HG03097 (cell line): ENCODE measurements at regions not wholly inside any gene's neighbourhood (a gene's known extent, or its start where the extent isn't known, plus 50 kb on each side); places are given as distances from the start of the nearest gene placed in this dataset.
"Not testable (repeated sequence)": the region's sequence is repeated elsewhere in the genome, so short reads cannot be mapped to it uniquely, and the experiment has no call there.

ENCODE experiments used
- ATAC-seq: cut with Tn5 transposase; IDR thresholded peaks from one replicate; pipeline ENCODE4 v1.9.1; 2021; ENCODE audit not compliant: unreplicated experiment, low FRiP score

DNA sequence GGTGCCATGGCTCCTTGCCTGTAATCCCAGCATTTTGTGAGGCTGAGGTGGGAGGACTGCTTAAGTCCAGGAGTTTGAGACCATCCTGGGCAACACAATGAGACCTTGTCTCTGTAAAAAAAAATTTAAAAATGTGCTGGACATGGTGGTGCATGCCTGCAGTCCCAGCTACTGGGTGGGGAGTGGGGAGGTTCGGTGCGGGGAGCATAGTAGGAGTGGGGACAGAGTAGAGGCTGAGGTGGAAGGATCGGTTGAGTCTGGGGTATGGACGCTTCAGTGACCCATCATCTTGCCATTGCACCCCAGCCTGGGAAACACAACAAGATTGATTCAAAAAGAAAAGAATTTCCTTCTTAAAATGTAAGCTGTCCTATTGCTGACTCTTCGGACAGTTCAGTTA lies 1490.0 kb upstream of the GBE1 start:
- ATAC-seq = no peak

DNA sequence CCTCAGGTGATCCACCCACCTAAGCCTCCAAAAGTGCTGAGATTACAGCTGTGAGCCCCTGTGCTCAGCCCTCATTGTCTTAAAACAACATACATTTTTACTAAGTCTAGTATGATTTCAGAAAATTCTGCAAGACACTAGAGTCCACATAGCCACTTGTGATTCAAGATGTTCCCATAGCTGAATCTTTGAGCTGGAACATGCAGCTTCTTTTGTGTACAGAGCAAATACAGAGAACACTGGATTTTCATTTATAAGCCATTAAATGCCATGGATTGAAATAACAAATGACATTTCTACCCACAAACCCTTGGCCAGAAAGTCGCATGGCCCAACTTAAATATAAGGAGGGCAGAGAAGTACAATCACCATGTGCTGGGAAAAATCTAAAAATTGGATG lies 1489.2 kb upstream of the GBE1 start:
- no peak for ATAC-seq

DNA sequence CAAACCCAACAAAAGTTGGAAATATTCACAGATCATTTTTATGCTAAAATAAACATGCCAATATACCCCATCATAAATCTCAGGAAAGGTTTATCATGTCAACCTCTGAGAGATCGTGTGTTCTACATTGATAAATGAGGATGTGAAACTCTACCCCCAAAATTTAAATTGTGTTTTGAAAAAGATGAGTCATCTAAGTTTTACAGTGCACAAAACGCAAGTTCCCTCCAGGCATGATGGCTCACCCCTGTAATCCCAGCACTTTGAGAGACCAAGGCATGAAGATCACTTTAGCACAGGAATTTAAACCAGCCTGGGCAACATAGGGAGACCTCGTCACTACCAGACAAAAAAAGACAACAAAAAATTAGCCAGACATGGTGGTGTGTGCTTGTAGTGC lies 1487.0 kb upstream of the GBE1 start:
- no peak for ATAC-seq

DNA sequence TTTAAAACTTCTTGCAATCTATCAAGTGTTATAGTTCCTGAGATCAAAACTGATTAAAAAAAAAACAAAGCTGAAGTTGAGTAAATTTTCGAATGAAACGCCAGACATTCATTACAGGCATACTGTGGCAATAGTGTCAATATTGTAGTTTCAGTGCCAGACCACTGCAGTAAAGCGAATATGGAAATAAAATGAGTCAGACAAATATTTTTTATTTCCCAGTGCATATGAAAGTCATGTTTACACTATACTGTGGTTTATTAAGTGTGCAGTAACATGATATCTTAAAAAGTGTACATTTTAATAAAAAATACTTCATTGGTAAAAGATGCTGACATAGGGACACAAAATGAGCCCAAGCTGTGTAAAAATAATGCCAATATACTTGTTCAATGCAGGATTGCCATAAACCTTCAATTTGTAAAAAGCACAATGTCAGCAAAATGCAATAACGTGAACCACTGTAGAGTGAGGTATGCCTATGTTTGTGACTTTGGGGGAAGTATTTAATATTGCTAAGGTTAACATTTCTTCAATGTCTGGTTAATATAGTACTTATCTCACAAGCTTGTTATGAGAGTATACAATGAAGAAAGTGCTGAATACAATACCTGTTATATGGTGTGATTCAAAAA lies 1473.9 kb upstream of the GBE1 start:
- no peak for ATAC-seq

DNA sequence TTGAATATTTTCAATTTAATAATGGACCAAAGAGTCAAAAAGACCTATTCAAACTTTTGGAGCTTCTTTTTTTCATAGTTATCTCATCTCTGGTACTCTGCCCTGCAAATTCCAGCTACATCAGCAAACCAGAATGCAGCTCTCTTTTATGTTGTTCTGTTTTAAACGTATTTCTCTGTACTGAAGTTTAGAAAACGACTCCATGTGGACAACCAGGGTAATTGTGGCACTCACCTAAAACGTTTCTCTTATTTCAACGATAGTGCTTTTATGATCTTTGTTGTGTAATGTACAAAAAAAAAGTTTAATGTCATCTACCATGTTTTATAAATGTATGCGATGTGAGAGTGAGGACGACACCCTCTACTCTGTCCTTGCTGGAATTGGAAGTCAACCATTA lies 1472.3 kb upstream of the GBE1 start:
- ATAC-seq = no peak

DNA sequence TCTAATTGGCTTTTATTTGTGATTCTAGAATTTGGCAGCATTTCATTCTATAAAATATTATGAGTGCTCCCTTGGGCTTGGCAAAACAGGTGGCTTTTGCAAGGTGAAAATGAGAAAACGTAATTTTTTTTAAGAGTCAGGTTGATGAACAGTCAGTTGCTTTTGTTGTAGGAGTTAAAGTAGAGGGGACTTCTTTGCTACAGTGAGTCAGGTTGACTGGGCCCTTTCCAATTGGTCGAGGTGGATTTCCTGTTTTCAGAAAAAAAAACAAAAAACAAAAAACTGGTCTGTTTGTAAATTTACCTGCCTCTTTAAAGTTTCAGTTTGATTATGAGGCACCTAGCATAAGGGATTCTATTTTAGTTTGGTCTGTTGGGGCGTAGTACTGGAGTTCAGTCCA lies 1469.4 kb upstream of the GBE1 start:
- ATAC-seq = no peak

DNA sequence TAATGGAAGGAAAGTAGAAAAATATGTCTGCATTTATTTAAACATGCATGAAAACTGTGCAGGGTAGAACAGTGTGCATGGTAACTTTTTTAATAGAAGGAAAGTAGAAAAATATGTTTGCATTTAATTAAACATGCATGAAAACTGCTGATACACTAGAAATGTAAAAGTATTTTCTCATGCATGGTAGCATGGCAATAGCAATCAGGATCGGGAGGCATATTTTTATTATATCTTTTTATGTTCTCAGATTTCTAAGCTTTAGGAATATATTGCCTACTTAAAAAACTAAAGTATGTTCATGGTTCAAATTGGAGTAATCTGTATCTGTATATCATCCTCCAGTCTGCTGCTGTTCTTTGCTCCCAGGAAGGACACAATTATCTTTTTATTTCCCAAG lies 1468.9 kb upstream of the GBE1 start:
- no peak for ATAC-seq

DNA sequence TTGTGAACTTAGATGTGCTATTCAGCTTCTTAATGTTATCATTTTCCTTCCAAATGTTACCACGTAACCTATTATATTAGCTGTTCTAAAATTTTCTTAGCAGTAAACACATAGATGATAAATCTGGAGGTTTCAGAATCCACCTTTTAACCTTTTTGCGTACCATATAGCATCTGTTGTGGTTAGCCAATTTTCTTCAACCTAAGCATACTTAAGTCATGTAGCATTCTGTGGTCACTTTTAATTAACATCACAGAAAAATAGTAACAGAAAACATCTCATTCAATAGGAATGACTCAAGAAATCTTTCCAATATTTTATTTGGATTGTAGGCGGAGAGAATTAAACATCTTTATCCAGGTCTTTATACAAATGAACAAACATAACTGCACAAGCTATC lies 1465.3 kb upstream of the GBE1 start:
- ATAC-seq = no peak

DNA sequence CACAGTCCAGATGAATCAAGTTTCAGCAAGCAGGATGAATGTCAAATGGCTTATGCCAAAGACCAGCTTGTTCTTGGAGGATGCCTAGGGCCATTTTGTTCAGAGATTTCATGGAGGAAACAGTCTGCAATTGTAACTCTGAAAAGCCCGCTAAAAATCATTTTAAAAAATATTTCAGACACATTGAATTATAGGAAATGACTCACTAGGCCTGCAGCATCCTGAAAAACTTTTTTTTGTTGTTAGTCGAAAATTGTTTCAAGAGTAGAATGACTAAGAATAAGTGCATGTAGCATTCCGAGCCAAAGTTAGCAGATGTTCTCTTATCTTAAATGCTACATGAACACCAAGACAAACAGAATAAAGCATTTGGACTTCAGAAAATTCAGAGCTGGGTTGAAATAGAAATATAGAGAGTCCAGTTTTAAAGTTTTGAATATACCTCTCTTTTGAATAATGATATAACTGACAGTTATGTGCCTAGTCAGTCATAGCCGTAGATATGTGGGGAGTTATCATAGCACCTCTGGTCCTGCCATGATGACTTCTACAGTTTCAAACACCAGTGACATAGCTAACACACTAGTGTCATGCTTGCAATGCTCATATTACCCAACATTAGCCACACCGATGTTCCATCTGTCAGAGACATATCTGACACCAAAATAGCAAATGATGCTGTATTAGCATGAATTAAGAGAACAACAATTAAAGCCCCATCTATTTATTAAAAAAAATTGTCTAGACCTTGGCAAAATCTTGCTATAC lies 1462.8 kb upstream of the GBE1 start:
- no peak for ATAC-seq

DNA sequence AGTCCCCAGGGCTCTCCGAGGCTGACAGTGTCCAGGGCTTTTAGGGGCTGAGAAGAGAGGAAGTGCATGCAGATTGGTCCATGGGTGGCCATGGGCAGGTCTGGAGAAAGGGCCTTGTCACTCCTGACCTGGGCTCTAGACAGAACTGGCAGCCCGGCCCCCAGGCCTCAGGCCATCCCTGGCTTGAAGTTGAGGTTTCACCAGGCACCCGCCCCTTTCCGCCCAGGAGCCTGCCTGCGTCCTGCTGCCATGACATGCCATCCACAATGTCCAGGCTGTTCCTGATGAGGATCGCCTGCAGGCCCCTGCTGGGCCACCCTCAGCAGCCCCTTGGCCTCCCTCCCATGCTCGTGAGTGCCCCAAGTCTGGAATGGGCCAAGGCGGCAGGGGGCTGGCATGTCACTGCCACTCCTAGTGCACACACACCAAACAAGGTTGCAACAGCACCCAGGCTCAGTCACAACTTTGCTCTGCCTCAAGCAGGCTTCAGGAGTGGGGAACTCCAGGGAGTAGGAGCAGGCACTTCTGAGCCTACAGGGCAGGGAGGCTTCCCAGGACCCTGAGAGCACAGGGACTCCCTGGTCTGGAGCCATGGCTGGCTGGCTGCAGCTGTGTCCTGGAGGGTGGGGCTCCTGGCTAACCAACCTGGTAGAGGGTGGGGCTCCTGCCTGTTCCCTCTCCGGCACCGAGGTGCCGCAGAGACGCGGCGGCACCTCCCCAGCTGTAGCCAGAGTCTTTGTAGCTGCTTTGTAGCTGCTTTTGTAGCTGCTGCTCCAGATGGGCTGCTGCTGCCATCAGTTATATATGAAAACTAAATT lies 1457.1 kb upstream of the GBE1 start:
- ATAC-seq = no peak

DNA sequence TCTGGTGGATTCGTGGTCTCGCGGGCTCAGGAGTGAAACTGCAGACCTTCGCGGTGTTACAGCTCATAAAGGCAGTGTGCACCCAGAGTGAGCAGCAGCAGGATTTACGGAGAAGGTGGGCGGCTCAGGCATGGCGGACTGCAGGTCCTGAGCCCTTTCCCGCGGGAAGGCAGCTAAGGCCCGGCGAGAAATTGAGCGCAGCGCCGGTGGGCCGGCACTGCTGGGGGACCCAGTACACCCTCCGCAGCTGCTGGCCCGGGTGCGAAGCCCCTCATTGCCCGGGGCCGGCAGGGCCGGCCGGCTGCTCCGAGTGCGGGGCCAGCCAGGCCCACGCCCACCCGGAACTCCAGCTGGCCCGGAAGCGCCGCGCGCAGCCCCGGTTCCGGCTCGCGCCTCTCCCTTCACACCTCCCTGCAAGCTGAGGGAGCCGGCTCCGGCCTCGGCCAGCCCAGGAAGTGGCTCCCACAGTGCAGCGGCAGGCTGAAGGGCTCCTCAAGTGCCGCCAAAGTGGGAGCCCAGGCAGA lies 1456.2 kb upstream of the GBE1 start:
- ATAC-seq = not testable (repeated sequence)

DNA sequence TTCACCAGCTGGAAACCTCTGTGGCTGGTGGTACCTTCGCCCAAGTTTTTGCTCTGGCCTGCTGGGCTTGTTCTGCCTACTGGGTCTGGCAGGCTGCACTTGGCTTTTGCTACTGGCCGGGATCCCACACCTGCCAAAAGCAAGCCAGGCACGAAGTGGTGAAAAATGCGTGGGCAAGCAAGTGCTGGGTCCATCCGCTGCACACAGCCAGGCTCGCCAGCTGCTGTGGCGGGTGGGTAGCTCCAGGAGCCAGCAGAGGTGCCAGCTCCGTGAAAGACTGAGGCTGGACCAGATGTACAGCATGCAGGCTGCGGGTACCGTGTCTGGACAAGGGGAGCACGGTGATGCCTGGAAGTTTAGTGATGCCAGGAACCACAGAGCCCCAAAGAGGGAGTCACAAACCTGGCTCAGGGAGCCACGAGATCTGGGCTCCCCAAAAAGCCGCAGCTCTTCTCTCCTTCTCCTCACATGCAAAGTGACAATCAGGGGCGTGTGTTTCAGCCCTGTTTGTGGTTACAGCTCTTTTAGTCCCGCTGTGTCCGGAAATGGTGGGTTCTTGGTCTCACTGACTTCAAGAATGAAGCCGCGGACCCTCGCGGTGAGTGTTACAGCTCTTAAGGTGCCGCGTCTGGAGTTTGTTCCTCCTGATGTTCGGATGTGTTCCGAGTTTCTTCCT lies 1455.6 kb upstream of the GBE1 start:
- no peak for ATAC-seq

DNA sequence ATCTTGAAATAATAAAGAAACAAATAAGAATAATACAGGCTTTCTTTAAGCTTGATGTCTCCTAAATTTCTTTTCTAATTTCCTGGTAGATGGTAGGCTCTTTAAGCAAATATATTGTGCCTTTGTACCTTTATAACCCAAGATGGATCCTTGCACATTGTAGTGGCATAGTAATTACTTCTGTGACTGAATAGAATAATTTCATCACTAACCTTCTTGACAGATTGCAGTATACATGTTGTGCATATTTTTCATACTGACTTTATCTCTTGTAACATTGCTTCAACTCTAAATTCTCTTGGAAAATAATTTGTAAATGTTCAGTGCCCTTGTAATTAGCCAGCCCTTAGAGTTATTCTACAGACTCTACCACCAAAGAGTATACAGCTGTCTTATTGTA lies 1433.8 kb upstream of the GBE1 start:
- ATAC-seq = no peak

DNA sequence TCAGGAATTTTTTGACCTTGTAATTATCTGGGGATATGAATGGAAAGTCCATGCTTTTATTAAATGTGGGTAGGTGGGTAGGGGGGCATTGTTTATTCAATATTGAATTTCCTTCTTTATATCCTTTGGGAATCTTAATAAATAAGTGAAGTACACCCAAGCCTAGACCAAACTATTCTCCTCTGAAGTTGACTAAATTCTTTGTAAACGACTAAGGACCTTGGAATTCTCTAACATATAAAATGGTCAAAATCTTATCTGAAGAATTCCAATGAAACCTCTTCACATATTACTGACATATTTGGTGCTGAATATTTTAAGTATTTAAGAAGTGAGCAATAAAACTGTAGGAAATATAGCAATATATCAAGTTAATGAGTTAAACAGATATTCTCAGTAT lies 1432.1 kb upstream of the GBE1 start:
- ATAC-seq = no peak

DNA sequence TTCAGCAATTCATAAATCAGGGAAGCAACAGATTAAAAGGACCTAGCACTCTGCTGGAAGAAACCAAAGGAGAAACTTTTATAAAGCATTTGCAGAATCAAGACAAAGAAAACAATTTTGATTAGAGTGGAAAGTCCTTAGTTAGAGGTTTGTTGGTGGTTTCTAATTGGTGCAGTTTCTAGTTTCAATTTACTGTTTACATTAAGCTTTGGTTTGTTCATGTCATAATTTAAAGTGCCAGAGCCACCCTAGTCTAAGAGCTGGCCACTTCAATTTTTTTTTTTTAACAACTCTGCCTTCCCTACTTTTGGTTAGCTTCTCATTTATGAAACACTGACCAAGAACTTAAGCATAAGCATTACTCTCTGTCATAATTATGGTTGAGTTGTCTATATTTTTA lies 1428.2 kb upstream of the GBE1 start:
- no peak for ATAC-seq

DNA sequence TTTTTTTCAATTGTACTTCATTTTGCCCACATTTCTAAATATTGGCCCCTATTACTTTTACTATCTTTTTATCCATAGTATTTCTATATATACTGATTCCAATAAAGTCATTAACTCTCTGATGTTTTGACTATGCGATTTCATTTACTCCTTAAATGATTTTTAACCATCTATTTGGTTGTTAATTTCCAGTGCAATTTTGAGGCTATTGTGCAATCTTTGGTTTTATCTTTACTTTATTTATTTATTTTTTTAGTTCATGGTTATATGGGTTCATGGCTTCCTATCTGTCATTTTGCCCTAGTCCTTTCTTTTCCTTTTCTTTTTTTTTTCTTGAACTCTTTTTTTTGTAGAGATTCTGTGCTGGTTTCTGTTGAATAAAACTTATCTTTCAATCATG lies 1408.0 kb upstream of the GBE1 start:
- ATAC-seq = no peak

DNA sequence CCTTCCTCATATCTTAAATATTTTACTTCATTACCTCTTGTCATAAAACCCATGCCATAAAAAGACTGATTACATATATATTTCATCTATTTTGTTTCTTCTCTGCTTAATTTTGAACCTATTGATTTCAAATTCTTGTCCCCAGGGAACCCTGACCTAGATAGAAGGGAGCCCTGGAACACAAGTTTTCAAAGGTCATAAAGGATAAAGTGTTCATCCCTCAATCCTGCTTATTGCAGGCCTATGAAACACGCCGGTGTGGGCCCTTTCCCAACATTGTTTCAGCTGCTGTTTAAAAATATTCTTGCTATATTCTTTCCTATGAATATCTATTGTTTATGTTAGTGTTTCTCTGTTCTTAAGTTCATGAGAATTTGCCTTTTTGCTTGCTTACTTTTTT lies 1389.5 kb upstream of the GBE1 start:
- ATAC-seq = no peak

DNA sequence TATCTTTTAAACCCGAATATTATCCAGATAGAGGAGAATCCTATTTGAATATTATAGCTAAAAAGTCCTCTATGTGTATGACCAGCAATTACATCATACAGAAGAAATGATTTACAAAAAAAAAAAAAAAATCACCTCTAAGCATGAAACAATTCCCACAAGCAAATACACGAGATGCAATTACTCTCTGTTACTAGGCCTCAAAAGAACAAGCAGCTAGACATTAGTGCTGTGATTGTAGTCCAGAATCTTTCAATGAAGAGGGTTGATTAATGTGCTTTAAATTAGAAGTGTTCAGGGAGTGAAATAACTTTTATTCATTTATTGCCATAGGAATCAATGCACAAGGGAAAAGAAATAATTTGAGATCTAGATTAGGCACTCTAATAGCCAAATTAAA lies 1379.5 kb upstream of the GBE1 start:
- ATAC-seq = no peak

DNA sequence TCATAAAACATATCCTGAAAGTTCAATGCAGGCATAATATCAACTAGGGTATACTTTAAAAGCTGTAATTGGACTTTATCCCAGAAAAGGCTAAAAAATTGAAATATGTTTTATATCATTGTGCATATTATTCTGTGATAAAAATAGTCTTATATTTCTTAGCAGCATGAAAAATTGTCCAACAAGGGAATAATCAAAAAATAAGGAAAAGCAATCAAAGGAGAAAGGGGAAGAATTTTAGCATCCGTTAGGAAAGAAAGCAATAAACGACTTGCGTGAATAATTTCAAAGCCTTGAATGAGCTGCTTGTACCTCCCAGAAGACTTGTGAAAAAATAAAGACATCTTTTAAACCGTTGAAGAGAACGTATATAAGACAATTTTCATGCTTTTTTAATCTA lies 1369.8 kb upstream of the GBE1 start:
- ATAC-seq = no peak

DNA sequence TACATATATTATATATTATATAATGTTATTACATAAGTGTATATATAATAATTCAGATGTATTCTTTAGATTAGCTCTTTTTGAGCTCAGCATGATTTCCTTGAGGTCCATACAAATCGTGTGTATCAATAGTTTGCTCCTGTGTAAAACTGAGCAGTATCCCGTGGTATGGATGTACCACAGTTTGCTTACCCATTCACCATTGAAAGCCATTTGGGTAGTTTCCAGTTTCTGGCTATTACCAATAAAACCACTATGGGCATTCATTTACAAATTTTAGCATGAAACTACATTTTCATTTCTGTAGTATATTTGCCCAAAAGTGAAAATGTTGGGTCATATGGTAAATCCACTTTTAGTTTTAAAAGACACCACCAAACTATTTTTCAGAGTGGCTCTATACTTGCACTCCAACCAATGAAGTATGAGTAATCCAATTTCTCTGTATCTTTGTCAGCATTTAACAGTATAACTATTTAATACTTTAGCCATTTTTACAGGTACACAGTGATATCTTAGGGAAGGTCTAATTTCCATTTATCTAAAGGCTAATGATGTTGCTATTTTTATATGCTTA lies 1361.4 kb upstream of the GBE1 start:
- ATAC-seq = no peak

DNA sequence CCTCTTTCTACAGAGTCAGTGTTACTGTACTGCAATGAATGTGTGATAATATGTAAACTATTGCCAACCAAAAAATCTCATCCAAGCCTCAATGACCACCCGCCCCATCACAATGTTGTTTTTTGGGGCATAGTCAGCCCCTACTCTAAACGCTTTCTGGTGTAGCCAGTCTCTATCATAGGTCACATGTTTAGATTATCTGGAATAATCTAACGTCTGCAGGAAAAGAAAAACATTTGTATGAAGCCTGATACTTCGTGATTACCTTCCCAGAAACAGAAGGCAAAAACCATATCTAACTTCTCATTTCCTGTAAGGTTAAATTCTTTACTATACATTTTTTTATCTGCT lies 1331.8 kb upstream of the GBE1 start:
- ATAC-seq = no peak
